Retinal pigment epithelial cell (primary cell): ENCODE measurements at regions not wholly inside any gene's neighbourhood (a gene's known extent, or its start where the extent isn't known, plus 50 kb on each side); places are given as distances from the start of the nearest gene placed in this dataset.

ENCODE experiments used
- DNase-seq: peaks from one replicate; pipeline ENCODE4 v3.0.0-alpha.2; 2010; ENCODE audit warnings: low read depth
- H3K4me3 ChIP-seq: 2 replicates; pipeline ENCODE4 v1.5.1; 2011; ENCODE audit warnings: mild to moderate bottlenecking, low read length, control low read depth, moderate library complexity
- CTCF ChIP-seq: conservative IDR thresholded peaks from 2 replicates; pipeline ENCODE4 v1.5.1; 2011; ENCODE audit warnings: low read depth, low read length, control low read depth, inconsistent platforms

- no peak overlapping the region for H3K4me3 ChIP-seq
- TF ChIP-seq CTCF: no peak
- no peak for DNase-seq
These were observed 141.0 kb upstream of the G2E3 start for GRCh38 chr14:30417999-30418398.

- no peak overlapping the region for H3K4me3 ChIP-seq
- TF ChIP-seq CTCF: no peak
- no peak for DNase-seq
These were observed 139.9 kb upstream of the G2E3 start for GRCh38 chr14:30419037-30419436.

- TF ChIP-seq CTCF: no peak
- H3K4me3 ChIP-seq: no peak overlapping the region
- no peak for DNase-seq
These were observed 138.4 kb upstream of the G2E3 start for GRCh38 chr14:30420515-30420914.

GRCh38 chr14:30426463-30426862, 132.5 kb upstream of the G2E3 start:
- no peak overlapping the region for H3K4me3 ChIP-seq
- no peak for TF ChIP-seq CTCF
- no peak for DNase-seq

- no peak for TF ChIP-seq CTCF
- H3K4me3 ChIP-seq: no peak overlapping the region
- no peak for DNase-seq
These were observed 131.6 kb upstream of the G2E3 start for GRCh38 chr14:30427401-30427800.

- no peak for TF ChIP-seq CTCF
- DNase-seq: no peak
- no peak overlapping the region for H3K4me3 ChIP-seq
These were observed 131.1 kb upstream of the G2E3 start for GRCh38 chr14:30427846-30428245.

GRCh38 chr14:30431552-30431951, 127.4 kb upstream of the G2E3 start:
- DNase-seq: no peak
- H3K4me3 ChIP-seq: no peak overlapping the region
- TF ChIP-seq CTCF: no peak
